ENCODE measurements at regions not wholly inside any gene's neighbourhood (a gene's known extent, or its start where the extent isn't known, plus 50 kb on each side); places are given as distances from the start of the nearest gene placed in this dataset.

- DNase-seq (no peak), ATAC-seq (no peak)
- Histone ChIP-seq H3K36me3 (no peaks in the 10 kb centered on the region), H3K9me3 (no peaks in the 10 kb centered on the region), H3K4me3 (no peak overlapping the region), H3K4me1 (no peaks in the 10 kb centered on the region), H3K27ac (no peak overlapping the region), H3K27me3 (no peaks in the 10 kb centered on the region)
- WGBS (ENCODE audit: insufficient coverage, low coverage, low lambda C conversion rate, missing lambda C conversion rate), result 72% methylated on average over 8 of the region's 9 CpGs
- TF ChIP-seq POLR2A (IDR thresholded peaks at IDR 0.05) (no peak), CTCF (IDR thresholded peaks at IDR 0.05) (no peak)
- intact Hi-C loops (cut with DNase I), result no loop called here
Measured at GRCh38 chr4:187474238-187474637, 521.3 kb upstream of the ZFP42 start.

- Histone ChIP-seq H3K27me3 (no peaks in the 10 kb centered on the region), H3K4me3 (no peak overlapping the region), H3K27ac (no peak overlapping the region), H3K4me1 (no peaks in the 10 kb centered on the region), H3K36me3 (no peaks in the 10 kb centered on the region), H3K9me3 (no peaks in the 10 kb centered on the region)
- intact Hi-C loops (cut with DNase I), result no loop called here
- ATAC-seq (no peak), DNase-seq (no peak)
- TF ChIP-seq POLR2A (IDR thresholded peaks at IDR 0.05) (no peak), CTCF (IDR thresholded peaks at IDR 0.05) (no peak)
- 42% methylated on average over 2 of the region's 2 CpGs for WGBS (ENCODE audit: insufficient coverage, low coverage, low lambda C conversion rate, missing lambda C conversion rate)
Measured at GRCh38 chr4:187475901-187476300, 519.7 kb upstream of the ZFP42 start.

- Histone ChIP-seq H3K36me3 (no peaks in the 10 kb centered on the region), H3K27me3 (no peaks in the 10 kb centered on the region), H3K27ac (no peak overlapping the region), H3K4me1 (no peaks in the 10 kb centered on the region), H3K4me3 (no peak overlapping the region), H3K9me3 (no peaks in the 10 kb centered on the region)
- WGBS (ENCODE audit: insufficient coverage, low coverage, low lambda C conversion rate, missing lambda C conversion rate), result 35% methylated on average over 6 of the region's 6 CpGs
- ATAC-seq, result no peak
- intact Hi-C loops (cut with DNase I), result no loop called here
- TF ChIP-seq POLR2A (IDR thresholded peaks at IDR 0.05) (no peak), CTCF (IDR thresholded peaks at IDR 0.05) (no peak)
- no peak for DNase-seq
Measured at GRCh38 chr4:187477224-187477623, 518.3 kb upstream of the ZFP42 start.

- H3K4me1 ChIP-seq, result no peaks in the 10 kb centered on the region
- DNase-seq (no peak), ATAC-seq (peak in 2 of 4 donors; percentile 30 to 40)
- no peak overlapping the region for H3K4me3 ChIP-seq
- no peaks in the 10 kb centered on the region for H3K36me3 ChIP-seq
- no peak for TF ChIP-seq POLR2A (IDR thresholded peaks at IDR 0.05)
- no peak for TF ChIP-seq CTCF (IDR thresholded peaks at IDR 0.05)
- H3K27ac ChIP-seq, result no peak overlapping the region
- intact Hi-C loops (cut with DNase I), result no loop called here
- no peaks in the 10 kb centered on the region for H3K27me3 ChIP-seq
- 42% methylated on average over 18 of the region's 18 CpGs for WGBS (ENCODE audit: insufficient coverage, low coverage, low lambda C conversion rate, missing lambda C conversion rate)
- no peaks in the 10 kb centered on the region for H3K9me3 ChIP-seq
Measured at GRCh38 chr4:187478292-187479140, 517.1 kb upstream of the ZFP42 start.
